ENCODE measurements at regions not wholly inside any gene's neighbourhood (a gene's known extent, or its start where the extent isn't known, plus 50 kb on each side); places are given as distances from the start of the nearest gene placed in this dataset.

GRCh38 chr9:25948182-25948581 is 269.9 kb upstream of the TUSC1 start:
- intact Hi-C loops (cut with DNase I) = no loop called here
- no peak for DNase-seq (ENCODE audit: missing footprints)
- ATAC-seq = no peak

DNA sequence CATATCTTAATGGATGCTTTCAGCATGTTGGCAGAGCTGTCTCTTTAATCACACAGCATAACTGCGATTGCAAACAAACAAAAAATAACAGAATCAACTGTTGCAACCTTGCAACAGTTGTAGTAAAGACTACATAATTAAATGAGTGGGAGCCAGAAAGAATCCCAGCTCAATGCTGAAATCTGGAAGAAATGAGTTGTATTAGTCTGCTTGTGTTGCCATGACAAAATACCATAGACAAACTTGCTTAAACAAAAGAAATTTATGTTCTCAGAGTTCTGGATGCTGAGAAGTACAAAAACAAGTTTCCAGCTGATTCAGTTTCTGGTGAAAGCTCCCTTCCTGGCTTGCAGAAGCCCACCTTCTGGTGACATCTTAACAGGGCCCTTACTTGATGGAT is 260.9 kb upstream of the TUSC1 start:
- no peak for ATAC-seq
- no peak for DNase-seq (ENCODE audit: missing footprints)
- intact Hi-C loops (cut with DNase I) = no loop called here

DNA sequence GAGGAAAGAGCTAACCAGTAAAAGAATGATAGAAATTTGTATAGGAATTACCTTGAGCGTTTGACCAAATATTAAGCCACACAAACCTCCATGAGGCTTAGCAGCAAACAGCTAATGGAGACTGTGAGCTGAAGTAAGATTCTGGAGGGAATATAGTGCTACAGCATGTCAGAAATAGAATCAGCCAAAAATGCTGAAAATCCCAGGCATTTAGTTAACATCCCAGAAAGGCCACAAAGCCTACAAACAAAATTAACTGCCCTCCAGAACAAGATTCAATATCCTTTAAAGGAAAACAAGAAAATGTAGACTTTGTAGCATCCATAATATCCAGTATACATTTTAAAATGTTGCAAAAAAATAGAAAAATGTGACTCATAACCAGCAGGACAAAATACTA is 257.8 kb upstream of the TUSC1 start:
- ATAC-seq (no peak), DNase-seq (ENCODE audit: missing footprints) (no peak)
- intact Hi-C loops (cut with DNase I) = no loop called here

DNA sequence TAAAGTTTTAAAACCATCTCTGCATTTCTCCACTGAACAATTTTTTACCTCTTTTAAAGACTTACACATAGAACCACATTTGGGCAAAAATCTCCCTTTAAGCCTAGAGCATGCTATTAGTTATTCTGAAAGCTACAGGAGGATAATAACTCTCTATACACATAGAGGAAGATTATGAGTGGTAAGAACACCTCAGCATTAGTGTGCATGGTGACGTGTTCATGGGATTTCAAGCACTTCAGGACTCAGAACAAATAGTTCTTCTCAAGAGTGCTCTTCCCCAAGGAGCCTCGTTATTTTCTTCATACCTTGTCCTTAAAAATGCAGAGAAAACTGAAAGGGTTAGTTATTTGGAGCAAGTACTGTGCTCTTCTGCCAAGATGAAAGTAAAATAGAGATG is 256.9 kb upstream of the TUSC1 start:
- intact Hi-C loops (cut with DNase I) = no loop called here
- ATAC-seq (no peak), DNase-seq (ENCODE audit: missing footprints) (no peak)

DNA sequence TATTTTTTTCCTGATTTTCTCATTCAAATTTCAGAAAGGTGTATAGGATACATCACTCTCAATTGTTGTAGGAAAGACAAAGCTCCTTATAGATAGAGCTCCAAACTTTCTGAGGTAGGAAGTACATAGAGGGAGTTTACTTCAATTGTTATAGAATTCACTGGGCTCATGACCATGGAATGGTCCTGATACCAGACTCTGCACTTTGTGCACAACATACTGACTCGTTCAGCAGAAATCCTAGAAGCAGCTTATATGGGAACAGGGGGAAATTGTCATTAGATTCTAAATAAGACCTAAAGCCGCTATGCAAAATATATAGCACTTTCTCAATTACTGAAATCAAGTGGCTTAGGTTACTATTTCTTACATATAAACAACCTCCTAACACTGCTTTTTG is 240.5 kb upstream of the TUSC1 start:
- DNase-seq (ENCODE audit: missing footprints) = no peak
- ATAC-seq = no peak
- intact Hi-C loops (cut with DNase I) = no loop called here

GRCh38 chr9:25917731-25918362 is 239.6 kb upstream of the TUSC1 start:
- no peak for ATAC-seq
- intact Hi-C loops (cut with DNase I) = no loop called here
- DNase-seq (ENCODE audit: missing footprints) = no peak

DNA sequence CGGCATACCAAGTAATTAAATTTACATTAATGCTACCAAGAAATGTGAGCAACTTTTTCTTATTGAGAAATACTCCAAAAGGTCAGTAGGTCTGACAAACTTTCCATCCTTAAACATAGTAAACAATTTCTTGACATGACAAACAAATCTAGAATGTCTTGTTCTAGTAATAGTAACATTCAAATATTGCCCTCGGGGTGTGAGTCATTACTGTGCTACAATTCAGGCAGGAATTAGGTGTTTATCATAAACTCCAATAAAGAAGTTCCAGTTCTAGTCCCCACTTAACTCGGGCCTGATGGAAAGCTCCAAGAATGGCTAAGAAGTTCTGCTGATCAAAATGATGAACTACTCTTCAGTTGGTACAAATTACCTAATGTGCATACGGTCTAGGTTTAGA is 235.6 kb upstream of the TUSC1 start:
- no peak for DNase-seq (ENCODE audit: missing footprints)
- intact Hi-C loops (cut with DNase I) = no loop called here
- no peak for ATAC-seq

GRCh38 chr9:25904701-25905100 is 226.5 kb upstream of the TUSC1 start:
- intact Hi-C loops (cut with DNase I) = no loop called here
- DNase-seq (ENCODE audit: missing footprints) = no peak
- no peak for ATAC-seq

DNA sequence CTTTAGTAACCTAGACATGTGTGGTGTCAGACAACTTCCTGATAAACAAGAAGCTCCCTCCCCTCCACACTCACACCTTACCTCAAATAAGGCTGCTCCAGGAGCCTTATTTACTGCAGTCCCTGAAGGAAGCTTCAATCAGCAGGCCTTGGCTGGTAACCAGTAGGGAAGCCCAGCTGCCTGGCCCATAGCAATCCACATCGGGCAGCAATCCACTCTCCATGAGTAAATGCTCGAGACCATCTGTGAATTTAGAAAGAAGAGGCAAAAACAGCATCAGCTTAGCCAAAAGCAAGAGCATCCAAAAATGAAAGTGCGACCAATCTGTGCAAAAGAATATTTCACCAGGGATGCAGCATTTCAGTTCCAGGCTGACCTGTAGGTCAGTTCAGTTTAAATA is 213.3 kb upstream of the TUSC1 start:
- intact Hi-C loops (cut with DNase I) = no loop called here
- ATAC-seq (no peak), DNase-seq (ENCODE audit: missing footprints) (no peak)

DNA sequence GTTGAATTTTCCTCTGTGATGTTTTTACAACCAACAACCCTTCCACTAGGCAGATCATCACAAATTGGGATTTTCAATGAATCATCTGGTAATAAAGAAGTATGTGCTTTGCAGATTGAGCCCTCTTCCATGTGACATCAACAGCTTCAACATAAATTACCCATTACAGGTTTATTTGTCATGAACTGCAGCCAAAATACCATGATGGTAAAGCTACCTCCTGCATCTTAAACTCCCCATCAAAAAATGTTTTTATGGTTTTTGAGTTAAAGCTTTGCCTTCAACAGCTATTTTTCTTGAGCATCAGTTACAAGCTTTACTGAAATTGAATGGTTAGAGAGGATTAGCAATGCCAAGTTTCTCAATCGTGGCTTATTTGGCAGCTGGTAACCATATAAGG is 211.4 kb upstream of the TUSC1 start:
- DNase-seq (ENCODE audit: missing footprints) = no peak
- intact Hi-C loops (cut with DNase I) = no loop called here
- no peak for ATAC-seq

DNA sequence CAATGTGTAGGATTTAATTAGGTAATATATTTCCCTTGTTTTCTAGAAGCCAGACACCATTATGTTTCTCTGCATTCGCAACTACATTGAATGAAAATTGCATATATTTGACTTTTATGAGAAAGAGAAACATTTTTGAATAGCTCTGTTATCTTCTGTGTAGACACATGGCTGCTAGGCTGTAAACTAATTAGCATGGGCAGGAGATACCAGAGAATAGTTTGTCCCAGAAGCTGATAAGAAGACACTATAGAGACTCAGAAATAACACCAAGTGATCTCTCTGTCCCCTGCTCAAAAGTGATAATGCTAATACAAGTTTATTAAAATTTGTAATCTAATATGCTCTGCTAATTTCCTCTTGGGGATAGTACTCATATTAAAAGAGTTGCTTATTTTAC is 198.0 kb upstream of the TUSC1 start:
- intact Hi-C loops (cut with DNase I) = no loop called here
- ATAC-seq (no peak), DNase-seq (ENCODE audit: missing footprints) (no peak)

- no peak for DNase-seq (ENCODE audit: missing footprints)
- no peak for ATAC-seq
- intact Hi-C loops (cut with DNase I) = no loop called here
Measured at GRCh38 chr9:25864509-25864908, 186.3 kb upstream of the TUSC1 start.

- DNase-seq (ENCODE audit: missing footprints) (no peak), ATAC-seq (no peak)
- intact Hi-C loops (cut with DNase I) = no loop called here
Measured at GRCh38 chr9:25861421-25861820, 183.2 kb upstream of the TUSC1 start.

GRCh38 chr9:25857147-25857546 is 178.9 kb upstream of the TUSC1 start:
- no peak for ATAC-seq
- intact Hi-C loops (cut with DNase I) = no loop called here
- no peak for DNase-seq (ENCODE audit: missing footprints)

DNA sequence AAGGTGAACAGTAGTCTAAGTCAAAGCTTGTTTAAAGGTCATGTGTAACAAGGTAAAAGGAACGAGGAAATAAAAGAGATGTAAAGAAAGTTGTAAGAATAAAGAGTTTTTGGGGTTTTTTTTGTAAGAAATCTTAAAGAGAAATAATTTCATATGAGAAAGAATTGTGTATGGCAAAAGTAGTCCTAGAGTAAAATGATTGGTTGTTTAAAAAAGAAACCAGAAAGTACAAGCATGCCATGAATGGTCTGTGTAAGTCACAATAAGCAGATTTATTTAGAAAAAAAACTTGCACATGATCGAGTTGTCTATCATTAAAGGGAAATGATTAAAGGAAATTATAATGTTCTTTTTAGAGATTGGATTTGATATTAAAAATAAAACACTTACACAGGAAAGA is 172.6 kb upstream of the TUSC1 start:
- intact Hi-C loops (cut with DNase I) = no loop called here
- no peak for DNase-seq (ENCODE audit: missing footprints)
- ATAC-seq = no peak

DNA sequence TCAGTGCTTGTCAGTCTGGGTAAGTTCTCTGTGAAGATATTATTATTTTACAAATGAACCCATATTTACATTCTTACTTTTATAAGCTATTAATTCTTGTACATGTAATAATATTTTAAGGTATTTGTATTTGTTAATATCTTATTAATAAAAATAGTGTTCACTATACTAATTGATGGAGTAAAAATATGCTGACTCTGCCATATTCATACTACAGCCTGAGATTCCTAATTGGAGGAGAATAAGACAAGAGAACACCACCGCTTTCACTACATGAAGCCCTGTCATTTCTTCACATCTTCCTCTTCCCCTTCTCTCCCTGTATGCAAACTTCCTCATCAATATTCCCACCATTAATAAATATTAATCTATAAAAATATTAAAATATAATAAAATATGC is 167.6 kb upstream of the TUSC1 start:
- no peak for ATAC-seq
- intact Hi-C loops (cut with DNase I) = no loop called here

GRCh38 chr9:25830381-25830780 is 152.1 kb upstream of the TUSC1 start:
- no peak for ATAC-seq
- DNase-seq (ENCODE audit: missing footprints) = no peak
- intact Hi-C loops (cut with DNase I) = no loop called here

More for the DNA sequence above, 167.6 kb upstream of the TUSC1 start:
- no peak for DNase-seq (ENCODE audit: missing footprints)

DNA sequence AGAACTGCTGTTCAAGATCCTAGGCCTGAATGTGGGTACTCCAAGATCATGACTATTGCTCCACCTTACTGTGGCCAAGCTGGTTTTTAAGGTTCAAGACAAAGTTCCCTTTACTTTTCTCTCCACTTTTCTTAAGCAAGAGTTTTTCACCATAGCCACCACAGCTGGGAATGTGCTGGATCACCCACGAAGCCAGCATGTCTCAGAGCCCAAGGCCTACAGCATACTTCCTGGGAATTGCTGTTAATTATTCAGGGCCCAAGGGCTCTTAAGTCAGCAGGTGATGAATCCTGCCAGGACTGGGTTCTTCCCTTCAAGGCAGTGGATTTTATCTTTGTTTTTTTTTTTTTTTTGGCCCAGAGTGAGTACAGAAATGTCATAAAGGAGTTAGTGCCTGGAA is 149.4 kb upstream of the TUSC1 start:
- ATAC-seq = no peak
- intact Hi-C loops (cut with DNase I) = no loop called here

GRCh38 chr9:25816439-25816838 is 138.2 kb upstream of the TUSC1 start:
- DNase-seq (ENCODE audit: missing footprints) (no peak), ATAC-seq (no peak)
- intact Hi-C loops (cut with DNase I) = no loop called here

More for the DNA sequence above, 149.4 kb upstream of the TUSC1 start:
- no peak for DNase-seq (ENCODE audit: missing footprints)

DNA sequence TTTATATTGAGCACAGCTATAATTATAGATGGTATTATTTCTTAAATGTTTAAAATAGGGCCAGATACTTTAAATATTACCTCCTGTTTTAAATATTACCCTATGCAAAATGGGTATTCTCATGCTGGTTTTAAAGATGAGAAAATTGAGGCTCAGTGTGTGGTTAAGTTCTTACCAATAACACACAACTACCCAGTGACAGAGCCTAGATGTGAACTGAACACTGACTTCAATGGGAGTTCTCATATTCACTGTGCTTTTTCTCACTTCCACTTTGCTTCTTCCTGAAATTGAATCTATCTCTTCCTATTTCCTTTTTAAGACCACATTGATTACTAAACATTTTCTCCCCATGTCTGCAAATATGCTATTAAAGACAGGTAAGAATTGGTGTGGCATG is 135.8 kb upstream of the TUSC1 start:
- intact Hi-C loops (cut with DNase I) = no loop called here
- DNase-seq (ENCODE audit: missing footprints) (no peak), ATAC-seq (no peak)

- intact Hi-C loops (cut with DNase I) = no loop called here
- DNase-seq (ENCODE audit: missing footprints) (no peak), ATAC-seq (no peak)
Measured at GRCh38 chr9:25813478-25813877, 135.2 kb upstream of the TUSC1 start.

DNA sequence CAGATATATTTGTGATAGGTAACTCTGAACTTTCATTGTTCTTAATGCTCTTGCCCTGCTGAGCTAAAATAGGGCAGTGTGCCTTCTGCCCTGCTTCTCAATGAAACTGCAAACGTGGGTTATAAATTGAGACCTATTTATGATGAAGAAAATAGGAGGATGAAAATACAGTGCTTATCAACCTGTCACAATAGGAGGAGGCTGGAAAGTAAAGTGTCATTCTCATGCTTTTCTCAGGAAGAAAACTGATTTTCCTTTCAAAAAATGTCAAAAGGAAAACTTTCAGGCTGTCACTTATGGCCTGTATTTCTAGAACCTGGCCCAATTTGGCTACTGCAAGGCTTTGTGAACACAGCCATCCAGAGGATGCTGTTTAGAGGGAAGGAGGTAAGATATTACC is 130.3 kb upstream of the TUSC1 start:
- no peak for ATAC-seq
- intact Hi-C loops (cut with DNase I) = no loop called here

More for the DNA sequence above, 130.3 kb upstream of the TUSC1 start:
- DNase-seq (ENCODE audit: missing footprints) = no peak

All from Right ventricle myocardium inferior (tissue), 1 donor.